Left colon (tissue), 2 donors: ENCODE measurements at regions not wholly inside any gene's neighbourhood (a gene's known extent, or its start where the extent isn't known, plus 50 kb on each side); places are given as distances from the start of the nearest gene placed in this dataset.

Experiments
- ATAC-seq: fragments of 200-7000 bp; cut with Tn5 transposase; one replicate; pipeline ENCODE4 v1.9.1; 2020; ENCODE audit warnings: mild to moderate bottlenecking, moderate library complexity
- DNase-seq, 2 donors: peaks; one replicate each; pipeline ENCODE4 v3.0.0-alpha.2; 2020
- intact Hi-C, 2 donors: fragments of 100-400 bp; cut with DNase I in 1 of 2; cut with micrococcal nuclease in 1 of 2; formaldehyde crosslinking; loops; one replicate each; pipeline versions ENCODE4 v1.11.2 to v1.14.0; 2022; cut with DNase I, micrococcal nuclease
- donor health status: DM: no; HTN: no; CAD: no.
- donor health status: DM: yes; HTN: yes; CAD: no.

DNA sequence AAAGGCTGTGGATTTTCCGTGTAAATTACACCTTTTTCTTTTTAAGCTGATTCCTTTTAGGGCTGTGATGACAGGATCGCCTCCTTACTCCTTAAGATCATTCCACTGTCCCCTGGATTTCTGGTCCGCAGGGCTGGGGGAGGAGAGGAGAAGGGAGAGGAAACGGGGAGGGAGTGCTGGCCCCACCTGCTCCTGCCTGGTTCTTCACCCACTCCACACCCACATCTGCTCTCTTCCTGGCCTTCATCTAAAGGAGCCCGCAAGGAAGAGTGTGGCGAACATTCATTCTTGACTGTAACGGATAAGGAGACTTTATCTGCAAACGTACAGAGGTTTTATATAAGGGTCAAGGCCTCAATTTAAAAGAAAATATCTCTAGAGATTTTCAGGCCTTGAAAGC lies 242.0 kb downstream of the RHOU start:
- intact Hi-C loops = no loop called here
- no peak for ATAC-seq

GRCh38 chr1:228977741-228978140 lies 242.5 kb downstream of the RHOU start:
- ATAC-seq = no peak
- DNase-seq = no peak
- intact Hi-C loops = no loop called here

More for the DNA sequence above, 242.0 kb downstream of the RHOU start:
- DNase-seq = no peak

- DNase-seq (peak; percentile 26 to 49), ATAC-seq (no peak)
- intact Hi-C loops = no loop called here
Measured at GRCh38 chr1:228978484-228979324, 243.4 kb downstream of the RHOU start.

DNA sequence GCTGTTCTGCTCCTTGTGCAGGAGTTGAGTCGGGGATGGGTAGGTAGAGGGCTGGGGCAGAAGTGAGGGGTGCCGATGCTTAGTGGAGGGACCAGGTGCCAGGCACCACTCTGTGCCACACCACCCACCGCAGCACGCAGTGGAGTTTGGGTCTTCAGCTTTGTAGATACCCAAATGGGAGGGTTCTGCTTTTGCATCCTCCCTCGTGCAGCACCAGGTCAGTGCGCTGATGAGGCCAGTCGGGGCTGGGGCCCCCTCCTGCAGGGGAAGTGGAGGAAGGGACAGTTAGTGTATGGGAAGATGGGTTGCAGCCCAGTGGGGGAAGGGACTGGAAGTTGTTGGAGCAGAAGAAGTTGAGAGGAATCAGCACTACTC lies 244.0 kb downstream of the RHOU start:
- intact Hi-C loops = no loop called here
- ATAC-seq (no peak), DNase-seq (no peak)

DNA sequence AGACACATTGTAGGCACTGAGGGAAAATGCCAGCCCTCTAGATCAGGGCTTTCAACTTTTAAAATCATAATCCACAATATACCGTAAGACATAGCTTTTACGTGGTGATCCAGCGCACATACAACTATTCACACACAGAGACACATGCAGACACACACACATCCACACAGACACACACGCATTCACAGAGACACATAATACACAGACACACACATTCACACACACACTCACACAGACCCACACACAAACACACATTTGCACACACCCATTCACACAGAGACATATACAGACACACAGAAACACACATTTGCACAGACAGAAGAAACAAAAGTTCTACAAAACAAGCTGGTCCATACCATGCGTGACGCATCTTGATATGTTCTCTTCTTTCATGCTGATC lies 244.5 kb downstream of the RHOU start:
- ATAC-seq = no peak
- DNase-seq = no peak
- intact Hi-C loops = no loop called here

- DNase-seq (no peak), ATAC-seq (no peak)
- intact Hi-C loops = no loop called here
Measured at GRCh38 chr1:228980232-228980937, 245.1 kb downstream of the RHOU start.

- intact Hi-C loops = no loop called here
- ATAC-seq = no peak
Measured at GRCh38 chr1:228982637-228983036, 247.4 kb downstream of the RHOU start.

GRCh38 chr1:228983231-228983660 lies 248.0 kb downstream of the RHOU start:
- intact Hi-C loops = no loop called here

More at GRCh38 chr1:228982637-228983036, 247.4 kb downstream of the RHOU start:
- no peak for DNase-seq

DNA sequence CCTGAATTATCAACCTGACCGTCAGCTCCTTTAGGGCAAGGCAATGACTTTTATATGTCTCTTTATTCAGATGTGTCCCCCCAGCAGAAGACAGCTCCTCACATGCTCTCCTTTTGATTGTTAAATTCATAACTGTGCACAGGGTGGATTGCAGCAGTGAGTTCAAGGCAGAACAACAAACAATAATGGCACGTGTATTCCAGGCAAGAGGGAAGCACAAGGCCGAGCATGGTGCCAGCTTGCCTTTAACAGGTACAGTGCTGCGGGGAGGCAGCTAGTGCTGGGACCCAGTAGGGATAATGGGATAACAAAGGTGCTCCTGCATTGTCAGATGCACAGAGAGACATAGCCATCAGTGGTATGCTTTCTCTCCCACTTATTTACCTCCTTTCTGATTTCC lies 248.4 kb downstream of the RHOU start:
- intact Hi-C loops = no loop called here
- ATAC-seq = no peak
- DNase-seq = no peak

More at GRCh38 chr1:228983231-228983660, 248.0 kb downstream of the RHOU start:
- ATAC-seq (no peak), DNase-seq (no peak)

- ATAC-seq (no peak), DNase-seq (no peak)
- intact Hi-C loops = no loop called here
Measured at GRCh38 chr1:228984107-228984506, 248.8 kb downstream of the RHOU start.

DNA sequence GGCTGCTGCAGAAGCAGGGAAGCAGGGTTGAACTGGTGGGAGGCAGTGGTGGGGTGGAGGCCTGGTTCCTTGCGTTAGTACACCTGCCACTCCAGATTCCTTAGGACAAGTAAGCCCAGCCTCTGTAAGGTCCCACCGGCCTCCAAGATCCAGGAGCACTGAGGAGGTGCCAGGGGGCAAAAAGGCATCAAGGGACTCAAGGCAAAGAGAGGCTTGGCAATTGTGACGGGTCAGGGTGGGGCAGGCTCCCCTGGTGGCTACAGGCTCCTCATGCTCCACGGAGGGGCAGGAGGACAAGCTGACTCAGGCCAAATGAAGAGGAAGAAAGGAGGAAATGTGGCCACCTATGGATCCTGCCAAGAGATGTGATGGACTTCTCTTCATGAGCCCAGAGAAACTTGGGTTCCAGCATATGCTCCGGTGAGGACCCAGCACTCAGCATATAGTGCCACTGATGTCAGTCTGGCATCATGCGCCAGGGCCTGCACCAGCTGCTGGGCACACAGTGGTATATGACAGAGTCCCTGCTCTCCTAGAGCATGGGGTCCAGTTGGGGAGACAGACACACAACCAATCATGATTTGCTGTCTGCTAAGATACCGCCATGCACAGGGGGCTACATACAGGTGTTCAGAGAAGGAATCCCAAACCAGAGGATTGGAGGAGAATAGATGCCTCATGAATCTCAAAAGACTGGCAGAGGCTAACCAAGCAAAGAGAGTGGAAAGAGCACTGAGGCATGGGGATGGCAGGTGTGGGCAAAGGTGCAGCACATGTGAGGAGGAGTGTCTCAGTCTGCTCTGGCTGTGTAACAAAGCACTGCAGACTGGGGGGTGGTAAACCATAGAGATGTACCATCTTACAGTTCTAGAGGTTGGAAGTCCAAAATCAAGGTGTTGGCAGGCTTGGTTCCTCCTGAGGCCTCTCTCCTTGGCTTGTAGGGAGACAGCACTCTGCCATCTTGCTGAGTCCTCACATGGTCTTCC lies 249.7 kb downstream of the RHOU start:
- ATAC-seq (no peak), DNase-seq (no peak)
- intact Hi-C loops = no loop called here

DNA sequence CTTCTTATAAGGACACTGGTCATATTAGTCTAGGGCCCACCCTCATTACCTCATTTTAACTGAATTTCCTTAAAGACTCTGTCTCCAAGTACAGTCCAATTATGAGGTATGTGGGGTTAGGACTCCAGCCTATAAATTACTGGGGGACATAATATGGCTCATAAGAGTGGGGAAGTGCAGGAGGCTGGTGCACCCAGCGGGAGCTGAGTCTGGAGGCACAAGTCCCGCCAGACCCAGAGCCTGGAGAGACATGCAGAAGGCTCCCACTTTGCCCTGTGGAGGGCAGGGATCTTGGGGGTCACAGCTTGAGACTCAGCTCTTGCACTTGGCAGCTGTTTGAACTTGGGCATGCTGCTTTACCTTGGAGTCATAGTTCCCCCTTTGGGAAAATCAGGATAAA lies 250.4 kb downstream of the RHOU start:
- intact Hi-C loops = no loop called here
- ATAC-seq (no peak), DNase-seq (no peak)

DNA sequence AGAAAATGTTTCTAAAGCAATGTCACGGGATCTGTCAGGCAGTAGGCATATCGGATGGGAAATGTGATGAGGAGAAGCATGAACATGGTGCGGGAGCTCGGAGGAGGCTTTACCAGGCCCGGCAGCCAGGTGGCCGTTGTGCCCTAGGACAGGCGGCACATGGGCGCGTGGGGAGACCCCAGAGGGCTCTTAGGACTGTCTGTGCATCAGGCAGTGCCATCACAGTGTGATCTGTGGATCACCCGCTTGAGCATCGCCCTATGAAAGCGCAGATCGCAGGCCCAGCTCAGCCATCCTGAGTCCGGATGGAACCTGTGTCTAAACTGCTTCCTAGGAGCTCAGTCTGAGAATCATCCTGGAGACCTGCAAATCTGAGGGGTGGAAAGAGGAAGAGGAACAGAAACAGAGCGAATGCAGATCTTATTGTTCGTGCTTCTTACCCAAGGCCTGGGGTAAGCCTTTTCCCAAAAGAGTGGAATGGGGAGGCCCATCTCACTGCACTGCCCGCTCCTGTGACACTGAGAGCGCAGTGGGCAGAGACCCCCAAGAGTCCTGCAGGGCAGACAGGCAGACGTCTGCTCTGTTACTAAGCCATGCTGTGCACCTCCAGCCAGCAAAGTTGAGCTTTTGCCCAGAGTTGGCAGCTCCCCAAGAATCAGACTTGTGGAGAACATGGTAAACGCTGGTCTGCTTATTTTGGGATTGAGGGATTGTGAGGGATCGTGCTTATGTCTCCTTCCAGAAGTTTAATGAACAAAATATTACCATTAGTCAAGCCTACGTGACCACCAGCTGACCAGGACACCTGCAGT lies 251.0 kb downstream of the RHOU start:
- DNase-seq (peak in 1 of 2 donors; percentile 35), ATAC-seq (no peak)
- intact Hi-C loops = no loop called here

GRCh38 chr1:228987286-228987685 lies 252.0 kb downstream of the RHOU start:
- DNase-seq (no peak), ATAC-seq (no peak)
- intact Hi-C loops = no loop called here

DNA sequence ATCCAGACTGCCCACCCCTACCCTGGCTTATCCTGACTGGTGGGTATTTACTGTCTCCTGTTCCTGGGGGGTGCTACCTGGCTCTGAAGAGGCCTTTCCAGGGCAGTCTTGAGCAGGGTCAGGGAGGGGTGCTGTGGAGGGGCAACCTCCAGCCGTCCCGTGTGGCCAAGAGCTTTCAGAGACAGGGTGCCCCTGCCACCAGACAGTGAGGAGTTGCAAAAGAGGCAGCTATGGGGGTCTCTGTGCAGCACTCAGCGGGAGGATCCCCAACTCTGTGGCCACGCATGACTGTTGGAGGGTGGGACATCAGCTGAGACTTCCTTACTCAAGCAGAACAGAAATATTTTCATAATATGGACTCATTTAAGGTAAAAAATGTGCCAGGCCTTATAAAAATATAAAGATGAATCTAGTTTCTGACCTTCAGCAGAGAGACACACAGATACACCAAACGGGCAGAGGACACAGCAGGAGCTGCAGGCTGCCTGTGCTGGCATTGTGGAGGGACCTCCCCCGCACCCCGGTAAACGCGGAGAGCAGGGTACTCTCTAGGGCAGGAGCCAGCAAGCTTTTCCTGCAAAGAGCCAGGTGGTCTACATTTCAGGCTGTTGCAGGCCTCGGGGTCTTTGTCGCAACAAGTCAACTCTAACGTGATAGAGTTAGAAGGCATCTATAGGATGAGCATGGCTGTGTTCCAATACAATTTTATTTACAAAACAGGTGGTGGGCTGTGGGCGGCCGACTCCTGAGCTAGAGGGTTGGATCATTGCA lies 252.6 kb downstream of the RHOU start:
- ATAC-seq = no peak
- intact Hi-C loops = no loop called here
- no peak for DNase-seq

DNA sequence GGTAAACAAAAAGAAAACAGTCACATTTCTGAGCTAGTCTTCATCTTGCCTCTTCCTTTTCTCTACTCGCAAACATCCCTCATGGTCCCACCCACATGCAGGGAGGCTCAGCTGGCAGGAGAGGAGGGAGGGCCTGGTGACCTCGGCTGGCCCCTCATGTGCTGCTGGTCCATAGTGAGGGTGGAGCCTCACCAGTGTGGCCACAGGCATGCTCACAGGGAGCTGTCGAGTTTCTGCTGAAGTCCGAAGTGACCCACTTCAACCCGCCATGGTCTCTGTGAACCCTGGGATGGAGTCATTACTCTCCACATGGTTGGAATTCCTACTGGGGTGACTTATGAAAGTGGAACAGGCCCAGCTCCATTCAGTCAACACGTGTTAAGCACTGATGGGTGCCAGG lies 253.4 kb downstream of the RHOU start:
- intact Hi-C loops = no loop called here
- ATAC-seq = no peak
- DNase-seq = no peak

GRCh38 chr1:228989176-228989575 lies 253.9 kb downstream of the RHOU start:
- ATAC-seq (no peak), DNase-seq (no peak)
- intact Hi-C loops = no loop called here

DNA sequence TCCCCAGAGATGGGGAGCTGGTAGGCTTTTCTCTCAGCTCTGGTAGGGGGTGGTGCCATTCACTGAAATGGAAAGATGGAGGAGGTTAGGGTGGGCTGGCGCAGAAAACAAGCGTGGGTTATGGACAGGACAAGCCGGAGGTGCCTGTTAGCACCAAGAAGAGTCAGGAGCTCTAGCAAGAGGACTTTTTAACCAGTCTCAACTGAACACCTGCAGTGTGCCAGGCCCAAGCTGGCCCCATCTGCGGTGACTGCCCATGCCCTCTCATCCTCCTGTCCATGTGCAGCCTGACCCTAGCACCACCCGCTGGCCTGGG lies 254.4 kb downstream of the RHOU start:
- ATAC-seq (no peak), DNase-seq (no peak)
- intact Hi-C loops = no loop called here
